ENCODE measurements at regions not wholly inside any gene's neighbourhood (a gene's known extent, or its start where the extent isn't known, plus 50 kb on each side); places are given as distances from the start of the nearest gene placed in this dataset.

- TF ChIP-seq YY1 (IDR thresholded peaks at IDR 0.05; ENCODE audit: insufficient read depth, insufficient read length): no peak
- TF ChIP-seq SUZ12 (IDR thresholded peaks at IDR 0.05; ENCODE audit: extremely low read depth, insufficient read depth, insufficient read length): no peak
- TF ChIP-seq ZNF274 (IDR thresholded peaks at IDR 0.05; ENCODE audit: low read depth, low read length): no peak
Observed at GRCh38 chr9:1771094-1771789, 243.9 kb upstream of the SMARCA2 start.

Measured in NT2/D1 (cell line).